Gastroesophageal sphincter (tissue), 3 donors: ENCODE measurements at regions not wholly inside any gene's neighbourhood (a gene's known extent, or its start where the extent isn't known, plus 50 kb on each side); places are given as distances from the start of the nearest gene placed in this dataset.

Experiments
- CTCF ChIP-seq, 4 experiments: fragments of 200-600 bp in 2 of 4; fragments of 450-650 bp in 2 of 4; sonication (generic) in 1 of 4; IDR thresholded peaks; one replicate each; pipeline ENCODE4 v1.5.1; 2017 to 2019; ENCODE audit warnings: antibody characterized with exemption in 4 of 4, mild to moderate bottlenecking in 2 of 4, moderate library complexity in 2 of 4
- EP300 ChIP-seq: sonication (generic); formaldehyde crosslinking; IDR thresholded peaks from one replicate; pipeline ENCODE4 v1.6.1; 2017; ENCODE audit warnings: antibody characterized with exemption, mild to moderate bottlenecking
- POLR2AphosphoS5 ChIP-seq: sonication (generic); formaldehyde crosslinking; IDR thresholded peaks from one replicate; pipeline ENCODE4 v1.6.1; 2017; ENCODE audit warnings: antibody characterized with exemption

DNA sequence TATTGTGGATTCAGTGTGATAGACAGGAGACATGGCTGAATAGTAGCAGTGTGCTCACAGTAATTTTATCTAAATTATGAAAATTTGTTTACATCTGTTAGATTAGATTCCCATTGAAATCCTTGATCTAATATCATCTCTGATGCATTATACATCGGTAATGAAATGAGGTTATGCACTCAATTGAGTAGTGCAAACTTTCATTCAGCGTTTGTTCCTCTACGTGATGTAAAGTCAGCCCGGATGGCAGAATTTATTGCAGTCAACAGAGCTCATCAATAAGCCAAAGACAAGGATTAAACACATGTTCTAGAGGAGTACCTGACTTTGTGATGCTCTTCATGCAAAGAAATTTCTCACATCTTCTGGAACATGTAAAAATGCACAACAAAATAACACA, 549.2 kb downstream of the GOLGA6L6 start:
- no peak for TF ChIP-seq POLR2AphosphoS5
- TF ChIP-seq EP300 = no peak
- TF ChIP-seq CTCF (IDR thresholded peaks at IDR 0.05) = no peak
